Naive thymus-derived CD8-positive, alpha-beta T cell (primary cell): ENCODE measurements at regions not wholly inside any gene's neighbourhood (a gene's known extent, or its start where the extent isn't known, plus 50 kb on each side); places are given as distances from the start of the nearest gene placed in this dataset.
"Not testable (repeated sequence)": the region's sequence is repeated elsewhere in the genome, so short reads cannot be mapped to it uniquely, and the experiment has no call there.

Experiments
- ATAC-seq, 2 donors: fragments of 150-1000 bp; cut with Tn5 transposase in 1 of 2; sonication (Bioruptor Pico), chemical (Tn5 transposase) in 1 of 2; 1 replicate in 1 of 2; 2 replicates in 1 of 2; pipeline ENCODE4 v1.10.0; 2021; ENCODE audit warnings: mild to moderate bottlenecking in 2 of 2, moderate library complexity in 2 of 2
- POLR2A ChIA-PET: fragments of 350-600 bp; sonication (Branson Sonifier 250); formaldehyde crosslinking; loops from one replicate; lab custom pipeline; 2021; ENCODE audit warnings: antibody characterized with exemption; lab: Charles Lee
- DNase-seq, 10 donors: peaks; one replicate each; pipeline versions ENCODE4 v3.0.0 to v3.0.0-alpha.2; 2020 to 2022
- H3K27ac Mint-ChIP-seq, 10 donors: one replicate each; pipeline ENCODE4 v1.8.0; 2020 to 2022; ENCODE audit warnings: mild to moderate bottlenecking in 10 of 10, mixed read lengths in 10 of 10, moderate library complexity in 4 of 10, inconsistent platforms in 1 of 10
- H3K27me3 Mint-ChIP-seq, 5 donors: one replicate each; pipeline ENCODE4 v1.8.0; 2021 to 2022; ENCODE audit warnings: mixed read lengths in 5 of 5
- H3K36me3 Mint-ChIP-seq, 3 donors: one replicate each; pipeline ENCODE4 v1.8.0; 2020 to 2022; ENCODE audit warnings: mixed read lengths in 3 of 3, mild to moderate bottlenecking in 2 of 3, inconsistent platforms in 1 of 3
- H3K4me1 Mint-ChIP-seq, 4 donors: one replicate each; pipeline ENCODE4 v1.8.0; 2021 to 2022; ENCODE audit warnings: mixed read lengths in 4 of 4
- H3K4me3 Mint-ChIP-seq, 10 donors: one replicate each; pipeline ENCODE4 v1.8.0; 2020 to 2022; ENCODE audit warnings: mild to moderate bottlenecking in 10 of 10, mixed read lengths in 10 of 10, moderate library complexity in 6 of 10, inconsistent platforms in 1 of 10
- H3K9me3 Mint-ChIP-seq, 9 donors: one replicate each; pipeline ENCODE4 v1.8.0; 2020 to 2022; ENCODE audit warnings: mixed read lengths in 9 of 9, mild to moderate bottlenecking in 3 of 9, inconsistent platforms in 1 of 9, moderate library complexity in 1 of 9

GRCh38 chr4:19492606-19493005 is 759.1 kb upstream of the SLIT2 start:
- Mint-ChIP-seq H3K27ac (no peak overlapping the region), H3K4me3 (no peak overlapping the region), H3K27me3 (no peaks in the 10 kb centered on the region), H3K36me3 (no peaks in the 10 kb centered on the region), H3K4me1 (no peaks in the 10 kb centered on the region), H3K9me3 (peaks cover 0 to 21% (median 6%) of the 10 kb centered on the region in 9 donors)
- DNase-seq (no peak), ATAC-seq (no peak)
- POLR2A ChIA-PET = no interaction called here

GRCh38 chr4:19486400-19486799 is 765.3 kb upstream of the SLIT2 start:
- no peak overlapping the region for H3K27ac Mint-ChIP-seq
- DNase-seq (no peak), ATAC-seq (no peak)
- peaks cover 0 to 5% (median 0%) of the 10 kb centered on the region in 9 donors for H3K9me3 Mint-ChIP-seq
- no peak overlapping the region for H3K4me3 Mint-ChIP-seq
- POLR2A ChIA-PET = no interaction called here
- no peaks in the 10 kb centered on the region for H3K27me3 Mint-ChIP-seq
- H3K36me3 Mint-ChIP-seq = no peaks in the 10 kb centered on the region
- H3K4me1 Mint-ChIP-seq = no peaks in the 10 kb centered on the region

GRCh38 chr4:19478791-19479190 is 772.9 kb upstream of the SLIT2 start:
- no peak for ATAC-seq
- POLR2A ChIA-PET = no interaction called here

GRCh38 chr4:19473569-19473968 is 778.1 kb upstream of the SLIT2 start:
- peaks cover 6 to 20% (median 12%) of the 10 kb centered on the region in 9 donors for H3K9me3 Mint-ChIP-seq

More at GRCh38 chr4:19478791-19479190, 772.9 kb upstream of the SLIT2 start:
- Mint-ChIP-seq H3K27ac (no peak overlapping the region), H3K36me3 (no peaks in the 10 kb centered on the region), H3K27me3 (no peaks in the 10 kb centered on the region), H3K4me3 (no peak overlapping the region), H3K9me3 (peaks cover 0 to 9% (median 2%) of the 10 kb centered on the region in 9 donors), H3K4me1 (no peaks in the 10 kb centered on the region)
- no peak for DNase-seq

GRCh38 chr4:19472666-19473065 is 779.0 kb upstream of the SLIT2 start:
- Mint-ChIP-seq H3K4me3 (no peak overlapping the region), H3K36me3 (no peaks in the 10 kb centered on the region), H3K27me3 (no peaks in the 10 kb centered on the region), H3K4me1 (no peaks in the 10 kb centered on the region), H3K9me3 (peaks cover 6 to 20% (median 13%) of the 10 kb centered on the region in 9 donors), H3K27ac (no peak overlapping the region)
- POLR2A ChIA-PET = no interaction called here
- ATAC-seq (no peak), DNase-seq (no peak)

More at GRCh38 chr4:19473569-19473968, 778.1 kb upstream of the SLIT2 start:
- Mint-ChIP-seq H3K4me3 (no peak overlapping the region), H3K36me3 (no peaks in the 10 kb centered on the region), H3K27ac (no peak overlapping the region), H3K27me3 (no peaks in the 10 kb centered on the region), H3K4me1 (no peaks in the 10 kb centered on the region)
- DNase-seq = no peak
- no peak for ATAC-seq
- POLR2A ChIA-PET = no interaction called here

- POLR2A ChIA-PET, DNase-seq, H3K4me1 Mint-ChIP-seq, H3K27me3 Mint-ChIP-seq, H3K27ac Mint-ChIP-seq, ATAC-seq, H3K36me3 Mint-ChIP-seq, H3K4me3 Mint-ChIP-seq: not testable (repeated sequence)
- H3K9me3 Mint-ChIP-seq = peaks cover 10 to 25% (median 15%) of the 10 kb centered on the region in 9 donors
Observed at GRCh38 chr4:19470001-19470400, 781.7 kb upstream of the SLIT2 start.

- POLR2A ChIA-PET = no interaction called here
- H3K9me3 Mint-ChIP-seq = peaks cover 3 to 22% (median 8%) of the 10 kb centered on the region in 9 donors
- H3K27ac Mint-ChIP-seq = no peak overlapping the region
- ATAC-seq = no peak
- no peaks in the 10 kb centered on the region for H3K27me3 Mint-ChIP-seq
- DNase-seq = no peak
- H3K36me3 Mint-ChIP-seq = no peaks in the 10 kb centered on the region
- no peaks in the 10 kb centered on the region for H3K4me1 Mint-ChIP-seq
- H3K4me3 Mint-ChIP-seq = no peak overlapping the region
Observed at GRCh38 chr4:19462117-19462516, 789.6 kb upstream of the SLIT2 start.

GRCh38 chr4:19455850-19456602 is 795.7 kb upstream of the SLIT2 start:
- Mint-ChIP-seq H3K4me3 (no peak overlapping the region), H3K4me1 (no peaks in the 10 kb centered on the region), H3K9me3 (peaks cover 0 to 42% (median 14%) of the 10 kb centered on the region in 9 donors), H3K36me3 (no peaks in the 10 kb centered on the region), H3K27me3 (no peaks in the 10 kb centered on the region), H3K27ac (no peak overlapping the region)
- no peak for ATAC-seq
- DNase-seq = no peak
- POLR2A ChIA-PET = no interaction called here

- Mint-ChIP-seq H3K27ac (no peak overlapping the region), H3K4me3 (no peak overlapping the region), H3K4me1 (no peaks in the 10 kb centered on the region), H3K36me3 (no peaks in the 10 kb centered on the region), H3K9me3 (peaks cover 0 to 47% (median 12%) of the 10 kb centered on the region in 9 donors), H3K27me3 (no peaks in the 10 kb centered on the region)
- ATAC-seq (no peak), DNase-seq (no peak)
- POLR2A ChIA-PET = no interaction called here
Observed at GRCh38 chr4:19455196-19455595, 796.5 kb upstream of the SLIT2 start.

GRCh38 chr4:19438233-19438632 is 813.5 kb upstream of the SLIT2 start:
- no peaks in the 10 kb centered on the region for H3K27me3 Mint-ChIP-seq
- POLR2A ChIA-PET = no interaction called here
- ATAC-seq = no peak
- no peak overlapping the region for H3K4me3 Mint-ChIP-seq
- no peak overlapping the region for H3K27ac Mint-ChIP-seq
- peaks cover 7 to 59% (median 15%) of the 10 kb centered on the region in 9 donors for H3K9me3 Mint-ChIP-seq
- H3K36me3 Mint-ChIP-seq = no peaks in the 10 kb centered on the region
- no peaks in the 10 kb centered on the region for H3K4me1 Mint-ChIP-seq
- DNase-seq = no peak

GRCh38 chr4:19437008-19437407 is 814.7 kb upstream of the SLIT2 start:
- DNase-seq (no peak), ATAC-seq (no peak)
- H3K4me1 Mint-ChIP-seq = no peaks in the 10 kb centered on the region
- peaks cover 2 to 61% (median 16%) of the 10 kb centered on the region in 9 donors for H3K9me3 Mint-ChIP-seq
- no peaks in the 10 kb centered on the region for H3K36me3 Mint-ChIP-seq
- POLR2A ChIA-PET = no interaction called here
- no peaks in the 10 kb centered on the region for H3K27me3 Mint-ChIP-seq
- H3K4me3 Mint-ChIP-seq = no peak overlapping the region
- no peak overlapping the region for H3K27ac Mint-ChIP-seq

GRCh38 chr4:19429684-19430083 is 822.0 kb upstream of the SLIT2 start:
- H3K4me1 Mint-ChIP-seq = no peaks in the 10 kb centered on the region
- POLR2A ChIA-PET = no interaction called here
- DNase-seq (no peak), ATAC-seq (no peak)
- peaks cover 0 to 55% (median 18%) of the 10 kb centered on the region in 9 donors for H3K9me3 Mint-ChIP-seq
- H3K27ac Mint-ChIP-seq = no peak overlapping the region
- H3K4me3 Mint-ChIP-seq = no peak overlapping the region
- H3K36me3 Mint-ChIP-seq = no peaks in the 10 kb centered on the region
- H3K27me3 Mint-ChIP-seq = no peaks in the 10 kb centered on the region

- no peak overlapping the region for H3K4me3 Mint-ChIP-seq
- no peak for DNase-seq
- no peaks in the 10 kb centered on the region for H3K4me1 Mint-ChIP-seq
- POLR2A ChIA-PET = no interaction called here
- ATAC-seq = no peak
- H3K36me3 Mint-ChIP-seq = no peaks in the 10 kb centered on the region
- no peak overlapping the region for H3K27ac Mint-ChIP-seq
- H3K27me3 Mint-ChIP-seq = no peaks in the 10 kb centered on the region
- peaks cover 6 to 37% (median 14%) of the 10 kb centered on the region in 9 donors for H3K9me3 Mint-ChIP-seq
Observed at GRCh38 chr4:19425146-19425545, 826.6 kb upstream of the SLIT2 start.

GRCh38 chr4:19417256-19417655 is 834.4 kb upstream of the SLIT2 start:
- H3K4me1 Mint-ChIP-seq = no peaks in the 10 kb centered on the region
- no peak overlapping the region for H3K27ac Mint-ChIP-seq
- H3K4me3 Mint-ChIP-seq = no peak overlapping the region
- H3K9me3 Mint-ChIP-seq = peaks cover 1 to 34% (median 17%) of the 10 kb centered on the region in 9 donors
- ATAC-seq (no peak), DNase-seq (no peak)
- no peaks in the 10 kb centered on the region for H3K36me3 Mint-ChIP-seq
- H3K27me3 Mint-ChIP-seq = no peaks in the 10 kb centered on the region
- POLR2A ChIA-PET = no interaction called here
